ENCODE measurements at regions not wholly inside any gene's neighbourhood (a gene's known extent, or its start where the extent isn't known, plus 50 kb on each side); places are given as distances from the start of the nearest gene placed in this dataset.

- peaks cover 0 to 9% (median 0%) of the 10 kb centered on the region in 5 donors for H3K4me1 ChIP-seq (ENCODE audit: control insufficient read depth in 5 of 5, insufficient read depth in 5 of 5, low read length in 5 of 5)
- H3K4me3 ChIP-seq = no peak overlapping the region
- H3K9me3 ChIP-seq (ENCODE audit: control insufficient read depth in 4 of 4, insufficient read depth in 3 of 4, low read length in 3 of 4) = no peaks in the 10 kb centered on the region
- TF ChIP-seq CTCF (IDR thresholded peaks at IDR 0.05; ENCODE audit: control extremely low read depth, extremely low read depth) = no peak
- 45 to 71% methylated on average over 2 of the region's 2 CpGs for WGBS, 2 donors
- no peak overlapping the region for H3K27ac ChIP-seq (ENCODE audit: low read depth in 1 of 2, low read length in 1 of 2)
- H3K27me3 ChIP-seq (ENCODE audit: control insufficient read depth in 3 of 3, insufficient read depth in 3 of 3, low read length in 2 of 3) = no peaks in the 10 kb centered on the region
- H3K9ac ChIP-seq (ENCODE audit: insufficient read depth in 1 of 2, low read length in 2 of 2) = no peak overlapping the region
- ATAC-seq (ENCODE audit: insufficient read depth, low FRiP score) (no peak), DNase-seq (no peak)
- no peaks in the 10 kb centered on the region for H3K36me3 ChIP-seq (ENCODE audit: control insufficient read depth in 4 of 4, insufficient read depth in 4 of 4, low read length in 4 of 4)
These were observed 161.7 kb upstream of the RPL34 start for GRCh38 chr4:108458681-108459080.

GRCh38 chr4:108454227-108454626 lies 166.1 kb upstream of the RPL34 start:
- H3K36me3 ChIP-seq (ENCODE audit: control insufficient read depth in 4 of 4, insufficient read depth in 4 of 4, low read length in 4 of 4) = no peaks in the 10 kb centered on the region
- TF ChIP-seq CTCF (IDR thresholded peaks at IDR 0.05; ENCODE audit: control extremely low read depth, extremely low read depth) = no peak
- no peaks in the 10 kb centered on the region for H3K9me3 ChIP-seq (ENCODE audit: control insufficient read depth in 4 of 4, insufficient read depth in 3 of 4, low read length in 3 of 4)
- DNase-seq (no peak), ATAC-seq (ENCODE audit: insufficient read depth, low FRiP score) (no peak)
- H3K4me1 ChIP-seq (ENCODE audit: control insufficient read depth in 5 of 5, insufficient read depth in 5 of 5, low read length in 5 of 5) = no peaks in the 10 kb centered on the region
- H3K9ac ChIP-seq (ENCODE audit: insufficient read depth in 1 of 2, low read length in 2 of 2) = no peak overlapping the region
- 87 to 90% methylated on average over 2 of the region's 2 CpGs for WGBS, 2 donors
- H3K27me3 ChIP-seq (ENCODE audit: control insufficient read depth in 3 of 3, insufficient read depth in 3 of 3, low read length in 2 of 3) = no peaks in the 10 kb centered on the region
- no peak overlapping the region for H3K27ac ChIP-seq (ENCODE audit: low read depth in 1 of 2, low read length in 1 of 2)
- H3K4me3 ChIP-seq = no peak overlapping the region

GRCh38 chr4:108453366-108453765 lies 167.0 kb upstream of the RPL34 start:
- ATAC-seq (ENCODE audit: insufficient read depth, low FRiP score) (no peak), DNase-seq (no peak)
- H3K27ac ChIP-seq (ENCODE audit: low read depth in 1 of 2, low read length in 1 of 2) = no peak overlapping the region
- H3K9me3 ChIP-seq (ENCODE audit: control insufficient read depth in 4 of 4, insufficient read depth in 3 of 4, low read length in 3 of 4) = no peaks in the 10 kb centered on the region
- H3K4me3 ChIP-seq = no peak overlapping the region
- H3K36me3 ChIP-seq (ENCODE audit: control insufficient read depth in 4 of 4, insufficient read depth in 4 of 4, low read length in 4 of 4) = no peaks in the 10 kb centered on the region
- no peak for TF ChIP-seq CTCF (IDR thresholded peaks at IDR 0.05; ENCODE audit: control extremely low read depth, extremely low read depth)
- no peak overlapping the region for H3K9ac ChIP-seq (ENCODE audit: insufficient read depth in 1 of 2, low read length in 2 of 2)
- 61 to 74% methylated on average over 4 of the region's 4 CpGs for WGBS, 2 donors
- H3K4me1 ChIP-seq (ENCODE audit: control insufficient read depth in 5 of 5, insufficient read depth in 5 of 5, low read length in 5 of 5) = no peaks in the 10 kb centered on the region
- H3K27me3 ChIP-seq (ENCODE audit: control insufficient read depth in 3 of 3, insufficient read depth in 3 of 3, low read length in 2 of 3) = no peaks in the 10 kb centered on the region

- no peaks in the 10 kb centered on the region for H3K36me3 ChIP-seq (ENCODE audit: control insufficient read depth in 4 of 4, insufficient read depth in 4 of 4, low read length in 4 of 4)
These were observed 170.0 kb upstream of the RPL34 start for GRCh38 chr4:108450236-108450898.

More at GRCh38 chr4:108450236-108450898, 170.0 kb upstream of the RPL34 start:
- 88 to 94% methylated on average over 5 of the region's 5 CpGs for WGBS, 2 donors
- TF ChIP-seq CTCF (IDR thresholded peaks at IDR 0.05; ENCODE audit: control extremely low read depth, extremely low read depth) = no peak
- Histone ChIP-seq H3K9me3 (ENCODE audit: control insufficient read depth in 4 of 4, insufficient read depth in 3 of 4, low read length in 3 of 4) (no peaks in the 10 kb centered on the region), H3K4me1 (ENCODE audit: control insufficient read depth in 5 of 5, insufficient read depth in 5 of 5, low read length in 5 of 5) (no peaks in the 10 kb centered on the region), H3K27ac (ENCODE audit: low read depth in 1 of 2, low read length in 1 of 2) (no peak overlapping the region), H3K4me3 (no peak overlapping the region), H3K27me3 (ENCODE audit: control insufficient read depth in 3 of 3, insufficient read depth in 3 of 3, low read length in 2 of 3) (no peaks in the 10 kb centered on the region), H3K9ac (ENCODE audit: insufficient read depth in 1 of 2, low read length in 2 of 2) (no peak overlapping the region)
- DNase-seq (no peak), ATAC-seq (ENCODE audit: insufficient read depth, low FRiP score) (no peak)
